ENCODE measurements at regions not wholly inside any gene's neighbourhood (a gene's known extent, or its start where the extent isn't known, plus 50 kb on each side); places are given as distances from the start of the nearest gene placed in this dataset.

- WGBS = 80% methylated on average over 8 of the region's 8 CpGs
- TF ChIP-seq FOXA1 (IDR thresholded peaks at IDR 0.05) (no peak), YY1 (IDR thresholded peaks at IDR 0.05) (no peak), EGR1 (IDR thresholded peaks at IDR 0.05; ENCODE audit: low read depth in 2 of 2) (no peak), ZBTB33 (IDR thresholded peaks at IDR 0.05) (no peak), CTCF (IDR thresholded peaks at IDR 0.05; ENCODE audit: low read depth, low read length, missing input control) (no peak)
- no peak for DNase-seq (ENCODE audit: low spot score)
- Histone ChIP-seq H3K4me1 (ENCODE audit: control insufficient read depth in 4 of 4, insufficient read depth in 4 of 4, low read length in 3 of 4) (no peaks in the 10 kb centered on the region), H3K9me3 (ENCODE audit: control insufficient read depth in 4 of 4, low read length in 3 of 4) (no peaks in the 10 kb centered on the region), H3K9ac (ENCODE audit: low read depth in 1 of 2, low read length in 2 of 2) (no peak overlapping the region), H3K36me3 (ENCODE audit: control insufficient read depth in 4 of 4, insufficient read depth in 3 of 4, low read depth in 1 of 4, low read length in 3 of 4) (peaks cover 0 to 1% (median 0%) of the 10 kb centered on the region in 4 donors), H3K4me3 (ENCODE audit: low read depth in 1 of 3, low read length in 3 of 3) (no peak overlapping the region), H3K27me3 (ENCODE audit: control insufficient read depth in 4 of 4, insufficient read depth in 4 of 4, low read length in 3 of 4) (peaks cover 0 to 2% (median 0%) of the 10 kb centered on the region in 4 donors), H3K27ac (ENCODE audit: low read depth in 1 of 2, low read length in 2 of 2) (no peak overlapping the region)
These were observed 65.8 kb upstream of the RPH3AL start for GRCh38 chr17:418421-418751.

GRCh38 chr17:417691-418420, 65.2 kb upstream of the RPH3AL start:
- peaks cover 0 to 1% (median 0%) of the 10 kb centered on the region in 4 donors for H3K36me3 ChIP-seq (ENCODE audit: control insufficient read depth in 4 of 4, insufficient read depth in 3 of 4, low read depth in 1 of 4, low read length in 3 of 4)
- H3K4me1 ChIP-seq (ENCODE audit: control insufficient read depth in 4 of 4, insufficient read depth in 4 of 4, low read length in 3 of 4) = no peaks in the 10 kb centered on the region
- TF ChIP-seq TAF1 (conservative IDR thresholded peaks at IDR 0.05) (no peak), GABPA (IDR thresholded peaks at IDR 0.05 in 1 of 2, conservative IDR thresholded peaks at IDR 0.05 in 1 of 2) (no peak), FOXA2 (IDR thresholded peaks at IDR 0.05) (no peak), RXRA (IDR thresholded peaks at IDR 0.05) (no peak), JUND (IDR thresholded peaks at IDR 0.05) (no peak), EGR1 (IDR thresholded peaks at IDR 0.05; ENCODE audit: low read depth in 2 of 2) (no peak), YY1 (IDR thresholded peaks at IDR 0.05) (no peak), HNF4A (conservative IDR thresholded peaks at IDR 0.05) (no peak), NR2F2 (IDR thresholded peaks at IDR 0.05) (no peak), ZBTB33 (IDR thresholded peaks at IDR 0.05) (no peak), FOXA1 (IDR thresholded peaks at IDR 0.05) (no peak), CTCF (IDR thresholded peaks at IDR 0.05; ENCODE audit: low read depth, low read length, missing input control) (no peak), REST (IDR thresholded peaks at IDR 0.05) (no peak), RAD21 (IDR thresholded peaks at IDR 0.05) (no peak), HNF4G (IDR thresholded peaks at IDR 0.05) (no peak), ATF3 (IDR thresholded peaks at IDR 0.05) (no peak), MAX (IDR thresholded peaks at IDR 0.05) (no peak), SP1 (IDR thresholded peaks at IDR 0.05) (no peak)
- WGBS = 88% methylated on average over 16 of the region's 16 CpGs
- no peak for DNase-seq (ENCODE audit: low spot score)
- no peak overlapping the region for H3K27ac ChIP-seq (ENCODE audit: low read depth in 1 of 2, low read length in 2 of 2)
- no peaks in the 10 kb centered on the region for H3K27me3 ChIP-seq (ENCODE audit: control insufficient read depth in 4 of 4, insufficient read depth in 4 of 4, low read length in 3 of 4)
- H3K4me3 ChIP-seq (ENCODE audit: low read depth in 1 of 3, low read length in 3 of 3) = no peak overlapping the region
- no peaks in the 10 kb centered on the region for H3K9me3 ChIP-seq (ENCODE audit: control insufficient read depth in 4 of 4, low read length in 3 of 4)
- no peak overlapping the region for H3K9ac ChIP-seq (ENCODE audit: low read depth in 1 of 2, low read length in 2 of 2)
